ENCODE measurements at regions not wholly inside any gene's neighbourhood (a gene's known extent, or its start where the extent isn't known, plus 50 kb on each side); places are given as distances from the start of the nearest gene placed in this dataset.
A peak's percentile ranks its signal among the peaks of the same experiment; 100 is the strongest.

- no peak for DNase-seq
Observed at GRCh38 chr20:11813106-11813890, 104.4 kb upstream of the BTBD3 start.

- no peak for DNase-seq
Observed at GRCh38 chr20:11814267-11814666, 103.4 kb upstream of the BTBD3 start.

DNA sequence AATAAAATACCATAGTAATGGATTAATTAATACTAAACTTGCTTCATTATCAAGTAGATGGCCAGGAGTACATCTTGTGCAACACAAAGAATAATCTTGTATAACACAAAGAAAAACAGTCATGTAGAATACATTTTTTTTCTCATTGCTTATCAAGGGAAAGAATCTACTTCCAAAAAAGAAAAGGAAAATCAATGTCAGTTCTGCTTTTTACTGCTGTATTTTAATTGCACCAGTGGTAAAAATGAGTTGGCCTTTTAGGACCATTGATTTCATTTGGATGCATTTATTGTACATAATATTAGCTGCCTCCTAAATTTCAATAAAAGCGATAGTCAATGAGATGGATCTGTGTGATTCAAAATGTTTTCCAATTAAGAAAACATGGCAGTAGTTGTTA lies 96.9 kb upstream of the BTBD3 start:
- DNase-seq, result no peak

DNA sequence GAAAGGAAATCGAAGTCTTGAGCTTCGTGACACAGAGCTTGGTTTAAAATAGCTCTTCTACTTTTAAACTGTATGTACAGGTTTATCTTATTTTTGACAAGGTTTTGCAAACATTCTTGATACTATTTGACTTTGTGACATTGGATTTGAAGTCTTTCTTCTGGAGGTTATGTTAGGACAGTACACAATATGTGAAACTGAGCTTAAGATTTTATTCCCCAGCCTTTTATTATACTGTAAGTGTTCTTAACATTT lies 95.2 kb upstream of the BTBD3 start:
- DNase-seq, result no peak

DNA sequence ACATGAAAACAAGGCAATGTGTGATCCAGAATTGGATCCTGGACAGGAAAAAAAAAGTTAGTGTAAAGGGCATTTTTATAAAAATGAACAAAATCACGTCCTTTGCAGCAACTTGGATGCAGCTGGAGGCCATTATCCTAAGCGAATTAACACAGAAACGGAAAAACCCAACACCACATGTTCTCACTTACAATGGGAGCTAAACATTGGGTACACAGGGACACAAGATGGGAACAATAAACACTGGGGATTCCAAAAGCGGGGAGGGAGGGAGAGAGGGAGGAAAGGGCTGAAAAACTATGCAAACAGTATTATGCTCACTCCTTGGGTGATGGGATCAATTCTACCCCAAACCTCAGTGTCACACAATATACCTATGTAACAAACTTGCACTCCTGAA lies 91.4 kb upstream of the BTBD3 start:
- no peak for DNase-seq

DNA sequence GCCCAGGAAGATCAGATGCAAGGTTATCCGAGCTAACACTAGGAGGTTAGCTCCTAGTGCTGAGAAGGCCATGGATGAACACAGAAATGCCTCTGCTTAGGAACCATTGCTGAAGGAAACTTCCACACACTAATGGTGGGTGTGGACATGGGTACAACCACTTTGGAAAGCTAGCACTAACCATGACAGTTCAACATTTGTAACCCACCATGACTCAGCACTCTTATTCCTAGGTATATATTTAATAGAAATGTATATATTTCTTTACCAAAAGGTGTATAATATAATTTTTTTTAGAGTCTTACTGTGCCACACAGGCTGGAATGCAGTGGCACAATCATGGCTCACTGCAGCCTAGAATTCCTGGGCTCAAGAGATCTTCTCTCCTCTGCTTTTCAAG lies 85.3 kb upstream of the BTBD3 start:
- DNase-seq, result no peak

DNA sequence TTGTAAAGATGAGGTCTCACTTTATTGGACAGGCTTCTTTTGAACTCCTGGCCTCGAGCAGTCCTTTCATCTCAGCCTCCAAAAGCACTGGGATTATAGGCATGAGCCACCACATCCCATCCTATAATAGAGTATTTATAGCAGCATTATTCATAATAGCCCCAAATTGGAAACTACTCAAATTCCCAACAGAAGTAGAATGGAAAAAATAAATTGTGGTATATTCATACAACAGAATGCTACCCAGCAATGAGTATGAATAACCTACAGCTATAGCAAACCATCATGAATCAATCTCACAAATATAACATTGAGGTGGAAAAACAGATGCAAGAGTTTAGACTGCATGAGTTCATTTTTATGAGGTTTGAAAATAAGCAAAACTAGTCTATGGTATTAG lies 84.8 kb upstream of the BTBD3 start:
- DNase-seq, result no peak

- DNase-seq, result no peak
Observed at GRCh38 chr20:11833825-11834224, 83.9 kb upstream of the BTBD3 start.

GRCh38 chr20:11838076-11838636 lies 79.5 kb upstream of the BTBD3 start:
- DNase-seq, result no peak

- no peak for DNase-seq
Observed at GRCh38 chr20:11841972-11842461, 75.7 kb upstream of the BTBD3 start.

DNA sequence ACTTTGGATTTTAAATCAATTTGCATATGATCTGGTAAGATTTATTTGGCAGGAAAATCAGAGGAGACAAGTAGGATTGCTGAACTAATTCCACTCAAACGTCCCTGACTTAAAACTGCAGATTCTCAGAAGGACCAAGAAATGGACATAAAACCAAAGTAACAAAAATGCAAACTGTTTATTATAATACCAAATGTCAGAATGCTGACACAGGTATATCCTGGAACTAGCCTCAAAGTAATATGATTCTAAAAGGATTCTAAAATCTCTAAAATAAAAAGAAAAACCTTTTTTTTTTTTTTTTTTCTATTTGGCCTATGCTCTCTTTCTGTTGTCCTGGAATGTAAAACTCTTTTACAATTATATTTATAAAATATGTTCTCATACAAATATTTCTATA lies 74.4 kb upstream of the BTBD3 start:
- DNase-seq, result no peak

- DNase-seq, result no peak
Observed at GRCh38 chr20:11844691-11845090, 73.0 kb upstream of the BTBD3 start.

GRCh38 chr20:11845340-11845739 lies 72.4 kb upstream of the BTBD3 start:
- DNase-seq, result no peak

- DNase-seq, result no peak
Observed at GRCh38 chr20:11846131-11846530, 71.6 kb upstream of the BTBD3 start.

- DNase-seq, result no peak
Observed at GRCh38 chr20:11847827-11848226, 69.9 kb upstream of the BTBD3 start.

DNA sequence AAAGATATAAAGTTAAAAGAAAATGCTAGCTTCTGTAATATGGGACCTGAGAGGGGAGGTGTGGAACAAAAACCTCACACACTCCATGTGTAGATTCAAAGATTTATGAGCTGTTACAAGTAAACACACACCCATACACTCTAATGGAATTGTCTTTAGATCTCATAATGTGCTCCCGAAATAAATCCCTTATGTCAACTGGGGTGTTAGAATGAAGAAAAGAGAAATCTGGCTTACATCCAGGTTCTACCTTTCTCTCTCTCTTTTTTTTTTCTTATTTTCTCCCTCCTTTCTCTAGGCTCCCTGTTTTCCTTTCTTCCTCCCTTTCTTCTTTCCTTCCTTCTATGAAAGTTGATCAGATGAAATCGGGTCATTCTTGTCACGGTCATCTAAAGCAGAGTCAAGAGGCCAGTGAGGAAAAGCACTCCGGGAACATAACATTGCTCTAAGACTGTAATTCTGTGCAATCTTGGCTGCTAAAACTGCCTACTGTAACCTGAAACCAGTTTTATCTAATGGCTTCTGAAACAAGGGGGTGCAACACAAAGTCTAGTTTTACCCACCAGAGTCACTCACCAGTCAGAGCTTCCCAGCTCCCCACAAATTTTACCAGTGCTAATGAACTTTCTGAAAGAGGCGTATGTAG lies 68.3 kb upstream of the BTBD3 start:
- no peak for DNase-seq

GRCh38 chr20:11849976-11850670 lies 67.6 kb upstream of the BTBD3 start:
- DNase-seq, result peak in 1 of 2 donors; percentile 2

DNA sequence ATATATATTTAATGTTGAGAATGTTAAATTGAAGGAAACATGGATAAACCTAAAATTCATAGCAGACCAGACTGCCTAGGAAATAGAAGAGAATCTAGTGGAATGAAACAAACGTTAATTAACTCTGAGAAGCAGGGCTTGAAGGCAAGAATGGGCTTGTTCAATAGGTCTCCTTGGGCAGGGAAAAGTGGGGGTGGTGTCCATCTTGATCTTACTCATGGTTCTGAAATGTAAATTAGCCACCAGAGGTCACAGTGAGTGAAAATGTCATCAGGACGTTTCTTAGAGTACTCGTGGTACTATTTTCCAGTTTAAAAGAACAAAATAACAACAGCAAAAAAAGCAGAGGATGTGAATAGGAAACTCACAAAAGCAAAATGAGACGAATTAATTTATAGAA lies 66.8 kb upstream of the BTBD3 start:
- no peak for DNase-seq

- DNase-seq, result no peak
Observed at GRCh38 chr20:11851646-11852045, 66.0 kb upstream of the BTBD3 start.

DNA sequence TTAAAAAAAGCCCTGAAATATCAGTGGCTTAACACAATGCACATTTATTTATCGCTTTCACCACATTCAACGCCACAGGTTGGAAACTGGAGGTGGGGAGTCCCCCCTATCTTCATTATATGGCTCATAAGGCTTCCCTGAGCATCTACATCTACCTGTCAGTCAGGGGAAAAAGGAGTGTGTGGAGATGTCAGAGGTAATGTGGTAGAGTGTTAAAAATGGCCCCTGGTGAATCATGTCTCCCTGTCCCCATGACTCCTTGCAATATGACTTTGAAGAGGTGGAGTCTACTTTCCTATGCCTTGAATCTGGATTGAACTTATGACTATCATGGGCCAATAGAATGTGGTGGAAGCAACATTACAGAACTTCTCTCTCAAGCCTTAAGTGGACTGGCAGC lies 65.5 kb upstream of the BTBD3 start:
- DNase-seq, result no peak

- no peak for DNase-seq
Observed at GRCh38 chr20:11852811-11853210, 64.9 kb upstream of the BTBD3 start.

DNA sequence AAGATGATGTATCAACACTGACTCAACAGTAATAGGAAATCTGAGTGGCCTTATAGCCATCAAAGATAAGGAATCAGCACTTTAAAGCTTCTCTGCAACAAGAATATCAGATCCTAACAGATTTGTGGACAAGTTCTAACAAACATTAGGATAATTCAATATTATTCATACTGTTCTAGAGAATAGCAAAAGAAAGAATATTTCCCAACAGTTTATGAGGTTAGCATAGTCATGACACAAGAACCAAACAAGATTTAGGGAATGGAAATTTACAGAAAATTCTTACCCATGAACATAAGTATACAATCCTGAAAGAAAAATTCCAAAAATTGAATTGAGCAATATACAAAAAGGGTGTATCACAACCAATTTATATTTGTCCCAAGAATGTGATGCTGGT lies 64.3 kb upstream of the BTBD3 start:
- no peak for DNase-seq

- no peak for DNase-seq
Observed at GRCh38 chr20:11861479-11861878, 56.2 kb upstream of the BTBD3 start.

All from inflammatory macrophage treated with lipopolysaccharide for 1 hour (primary cell).